DMS114 treated with DMSO at 0.1 percent for 48 hours (cell line): ENCODE measurements at regions not wholly inside any gene's neighbourhood (a gene's known extent, or its start where the extent isn't known, plus 50 kb on each side); places are given as distances from the start of the nearest gene placed in this dataset.
"Not testable (repeated sequence)": the region's sequence is repeated elsewhere in the genome, so short reads cannot be mapped to it uniquely, and the experiment has no call there.

Experiments used
- DNase-seq: peaks from one replicate; lab custom pipeline; 2025; ENCODE audit not compliant: unreplicated experiment; lab: John Stamatoyannopoulos, UW

- peak; percentile 2 for DNase-seq
Observed at GRCh38 chr9:757246-757881, 84.1 kb upstream of the DMRT1 start.

GRCh38 chr9:758146-758545, 83.4 kb upstream of the DMRT1 start:
- DNase-seq = no peak

- no peak for DNase-seq
Observed at GRCh38 chr9:759541-759940, 82.0 kb upstream of the DMRT1 start.

GRCh38 chr9:759983-760736, 81.3 kb upstream of the DMRT1 start:
- no peak for DNase-seq

GRCh38 chr9:761176-761792, 80.2 kb upstream of the DMRT1 start:
- DNase-seq = no peak

GRCh38 chr9:761793-762560, 79.5 kb upstream of the DMRT1 start:
- DNase-seq = no peak

- DNase-seq = no peak
Observed at GRCh38 chr9:763692-764091, 77.8 kb upstream of the DMRT1 start.

GRCh38 chr9:764105-764524, 77.4 kb upstream of the DMRT1 start:
- DNase-seq = peak; percentile 83

- no peak for DNase-seq
Observed at GRCh38 chr9:764986-765385, 76.5 kb upstream of the DMRT1 start.

GRCh38 chr9:767061-767561, 74.4 kb upstream of the DMRT1 start:
- DNase-seq = not testable (repeated sequence)

GRCh38 chr9:776086-776485, 65.4 kb upstream of the DMRT1 start:
- no peak for DNase-seq

GRCh38 chr9:777978-778377, 63.5 kb upstream of the DMRT1 start:
- DNase-seq = no peak

GRCh38 chr9:784202-784601, 57.3 kb upstream of the DMRT1 start:
- no peak for DNase-seq

- no peak for DNase-seq
Observed at GRCh38 chr9:784916-785315, 56.6 kb upstream of the DMRT1 start.

- no peak for DNase-seq
Observed at GRCh38 chr9:785997-786396, 55.5 kb upstream of the DMRT1 start.

GRCh38 chr9:786405-786804, 55.1 kb upstream of the DMRT1 start:
- no peak for DNase-seq

GRCh38 chr9:788777-789176, 52.7 kb upstream of the DMRT1 start:
- DNase-seq = no peak
